ENCODE measurements at regions not wholly inside any gene's neighbourhood (a gene's known extent, or its start where the extent isn't known, plus 50 kb on each side); places are given as distances from the start of the nearest gene placed in this dataset.
"Not testable (repeated sequence)": the region's sequence is repeated elsewhere in the genome, so short reads cannot be mapped to it uniquely, and the experiment has no call there.

- not testable (repeated sequence) for DNase-seq (ENCODE audit: low read depth, low spot score)
Measured at GRCh38 chr10:77740396-77740795, 102.8 kb upstream of the KCNMA1 start.

GRCh38 chr10:77738496-77739158 is 101.0 kb upstream of the KCNMA1 start:
- DNase-seq (ENCODE audit: low read depth, low spot score) = no peak

- DNase-seq (ENCODE audit: low read depth, low spot score) = no peak
Measured at GRCh38 chr10:77737608-77738007, 100.0 kb upstream of the KCNMA1 start.

- not testable (repeated sequence) for DNase-seq (ENCODE audit: low read depth, low spot score)
Measured at GRCh38 chr10:77735136-77735535, 97.5 kb upstream of the KCNMA1 start.

GRCh38 chr10:77732213-77733003 is 94.8 kb upstream of the KCNMA1 start:
- DNase-seq (ENCODE audit: low read depth, low spot score) = no peak

DNA sequence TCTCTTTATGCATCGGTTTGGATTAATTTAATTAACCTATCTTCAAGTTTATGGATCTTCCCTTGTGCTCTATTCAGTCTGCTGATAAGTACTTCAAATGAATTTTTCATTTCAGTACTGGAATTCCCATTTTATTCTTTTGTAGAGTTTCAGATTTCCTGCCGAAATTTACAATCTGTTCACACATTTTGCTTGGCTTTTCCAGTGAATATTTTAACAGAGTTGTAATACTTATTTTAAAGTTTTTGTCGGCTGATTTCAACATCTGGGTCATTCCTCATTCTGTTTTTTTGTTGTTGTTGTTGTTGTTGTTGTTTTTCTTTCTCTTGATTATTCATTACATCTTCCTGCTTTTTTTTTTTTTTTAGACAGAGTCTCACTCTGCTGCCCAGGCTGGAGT is 89.9 kb upstream of the KCNMA1 start:
- DNase-seq (ENCODE audit: low read depth, low spot score) = no peak

DNA sequence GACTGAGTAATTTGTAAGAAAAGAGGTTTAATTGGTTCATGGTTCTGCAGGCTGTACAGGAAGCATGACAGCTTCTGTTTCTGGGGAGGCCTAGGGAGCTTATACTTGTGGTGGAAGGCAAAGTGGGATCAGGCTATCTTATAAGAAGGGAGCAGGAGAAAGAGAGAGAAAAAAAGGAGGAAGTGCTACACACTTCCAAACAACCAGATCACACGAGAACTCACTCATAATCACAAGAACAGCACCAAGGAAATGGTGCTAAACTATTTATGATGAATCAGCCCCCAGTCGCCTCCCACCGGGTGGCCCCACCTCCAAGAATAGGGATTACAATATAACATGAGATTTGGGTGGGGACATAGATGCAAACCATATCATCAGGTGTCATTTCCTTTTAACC is 89.1 kb upstream of the KCNMA1 start:
- no peak for DNase-seq (ENCODE audit: low read depth, low spot score)

DNA sequence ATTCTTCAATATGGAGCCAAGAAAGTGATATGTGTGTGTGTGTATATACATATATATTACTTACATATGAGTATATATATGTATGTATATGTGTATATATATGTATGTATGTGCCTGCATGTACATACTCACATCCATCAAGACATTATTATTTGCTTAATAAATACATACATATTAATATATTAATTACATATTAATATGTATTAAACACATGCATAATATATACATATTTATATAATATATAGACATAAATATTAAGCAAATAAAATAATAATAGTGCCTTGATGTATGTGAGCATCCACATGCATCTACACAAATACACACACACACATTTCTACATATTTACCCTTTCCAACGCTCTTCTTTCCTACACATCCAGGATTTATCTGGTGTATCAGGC is 88.7 kb upstream of the KCNMA1 start:
- DNase-seq (ENCODE audit: low read depth, low spot score) = no peak

GRCh38 chr10:77724820-77725219 is 87.2 kb upstream of the KCNMA1 start:
- DNase-seq (ENCODE audit: low read depth, low spot score) = no peak

GRCh38 chr10:77723376-77723775 is 85.8 kb upstream of the KCNMA1 start:
- no peak for DNase-seq (ENCODE audit: low read depth, low spot score)

GRCh38 chr10:77722956-77723355 is 85.3 kb upstream of the KCNMA1 start:
- DNase-seq (ENCODE audit: low read depth, low spot score) = not testable (repeated sequence)

DNA sequence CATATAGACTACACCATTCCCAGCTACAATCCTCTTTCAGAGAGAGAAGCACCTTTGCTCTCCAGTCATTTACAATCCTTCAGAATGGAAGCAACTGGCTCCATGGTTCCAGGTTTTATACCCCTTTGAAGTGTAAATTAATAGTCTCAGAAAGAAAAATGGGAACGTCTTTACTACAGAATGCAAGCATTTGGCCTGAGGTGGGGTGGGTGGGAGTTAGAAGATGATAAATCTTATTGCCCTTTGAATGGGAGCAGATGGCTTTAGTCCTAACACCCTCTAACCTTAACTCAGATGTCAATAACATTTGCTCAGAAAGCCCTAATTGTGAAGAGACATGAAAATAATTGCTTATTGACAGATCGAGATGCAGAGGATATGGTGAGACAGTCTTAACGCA is 84.2 kb upstream of the KCNMA1 start:
- DNase-seq (ENCODE audit: low read depth, low spot score) = no peak

DNA sequence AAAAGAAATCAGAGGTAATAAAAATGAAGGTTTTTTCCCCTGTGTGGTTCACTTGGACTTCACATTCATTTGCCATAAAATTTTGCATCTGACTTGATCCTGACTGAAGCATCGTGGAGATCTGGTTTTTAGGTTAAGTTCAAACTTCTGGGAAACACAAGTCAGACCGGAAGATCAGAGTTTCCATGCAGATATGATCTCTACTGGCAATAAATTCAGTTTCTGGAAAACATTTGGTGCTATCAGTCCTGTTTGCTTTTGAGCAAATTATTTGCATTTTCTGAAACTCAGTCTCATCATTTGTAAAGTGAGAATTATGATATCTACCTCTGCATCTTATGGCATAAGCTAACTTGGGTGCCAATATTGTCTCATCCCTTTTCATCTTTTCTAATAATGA is 81.3 kb upstream of the KCNMA1 start:
- no peak for DNase-seq (ENCODE audit: low read depth, low spot score)

GRCh38 chr10:77718312-77718711 is 80.7 kb upstream of the KCNMA1 start:
- not testable (repeated sequence) for DNase-seq (ENCODE audit: low read depth, low spot score)

GRCh38 chr10:77717336-77717735 is 79.7 kb upstream of the KCNMA1 start:
- DNase-seq (ENCODE audit: low read depth, low spot score) = no peak

- no peak for DNase-seq (ENCODE audit: low read depth, low spot score)
Measured at GRCh38 chr10:77716458-77717317, 79.1 kb upstream of the KCNMA1 start.

- no peak for DNase-seq (ENCODE audit: low read depth, low spot score)
Measured at GRCh38 chr10:77715536-77715935, 77.9 kb upstream of the KCNMA1 start.

DNA sequence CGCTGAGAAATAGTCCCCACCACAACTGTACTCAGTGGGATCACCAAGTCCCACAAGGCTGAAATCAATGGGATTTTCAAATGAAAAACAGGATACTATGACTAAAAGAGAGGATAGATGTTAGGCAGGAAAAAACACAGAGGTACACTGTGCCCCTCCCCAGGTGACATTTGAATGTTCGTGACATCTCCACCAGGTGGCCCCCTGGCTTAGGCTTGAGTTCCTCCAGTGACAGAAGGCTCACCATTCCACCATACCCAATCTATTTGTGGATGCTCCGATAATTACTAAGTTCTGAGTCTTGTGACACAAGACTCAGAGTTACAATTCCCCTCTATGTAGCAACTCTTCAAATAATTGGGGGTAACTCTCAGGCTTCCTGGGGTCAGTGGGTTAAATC is 77.5 kb upstream of the KCNMA1 start:
- no peak for DNase-seq (ENCODE audit: low read depth, low spot score)

DNA sequence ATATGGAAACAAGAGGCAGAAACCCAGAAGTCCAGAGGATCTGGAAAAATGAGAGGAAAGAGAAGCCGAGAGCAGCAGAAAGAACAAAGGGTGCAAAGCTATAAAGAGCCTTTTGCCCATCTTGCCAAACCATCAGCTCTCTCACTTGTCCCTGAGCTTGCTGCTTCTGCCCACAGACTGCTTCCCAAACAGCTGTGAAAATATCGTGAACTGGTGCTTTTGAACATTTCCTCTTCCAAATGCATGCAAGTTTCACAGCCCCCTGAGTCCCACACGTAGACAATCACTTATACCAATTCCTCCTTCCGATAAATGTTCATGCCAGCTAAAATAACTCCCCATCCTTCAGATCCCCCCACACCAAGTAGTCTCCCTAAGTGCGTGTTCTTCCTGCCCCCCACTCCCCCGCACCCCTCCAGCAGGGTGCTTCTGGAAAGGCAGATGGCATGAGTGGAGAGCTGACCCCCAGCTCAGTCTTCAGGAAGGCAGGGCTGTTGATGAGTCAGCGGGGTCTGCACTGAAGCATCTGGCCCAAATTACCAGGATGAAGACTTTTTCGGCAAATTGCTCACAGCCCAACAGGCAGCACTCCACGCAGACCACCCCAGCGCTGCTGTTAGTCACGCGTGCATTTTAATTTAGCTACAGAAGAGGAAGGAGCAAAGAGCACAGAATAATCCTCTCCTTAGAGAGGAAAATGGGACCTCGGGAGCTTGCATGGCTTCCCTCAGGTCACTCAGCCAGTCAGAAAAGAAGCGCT is 76.1 kb upstream of the KCNMA1 start:
- DNase-seq (ENCODE audit: low read depth, low spot score) = no peak

DNA sequence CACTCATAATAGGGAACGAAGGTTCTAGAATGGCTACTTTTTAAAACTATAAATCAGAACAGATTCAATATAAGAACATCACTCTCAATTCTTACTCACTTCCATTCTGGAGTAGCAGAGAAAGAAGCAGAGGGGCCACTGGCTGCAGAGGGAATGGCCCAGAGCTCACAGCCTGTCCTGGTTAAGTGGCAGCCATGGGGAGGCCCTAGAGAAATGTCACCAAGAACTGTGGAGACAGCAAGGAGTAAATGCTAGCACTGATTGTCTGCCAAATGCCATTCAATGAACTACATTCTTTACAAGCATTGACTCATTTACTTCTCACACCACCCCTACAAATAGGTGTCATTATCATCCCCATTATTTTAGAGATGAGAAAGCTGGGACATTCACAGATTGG is 74.6 kb upstream of the KCNMA1 start:
- no peak for DNase-seq (ENCODE audit: low read depth, low spot score)

DNA sequence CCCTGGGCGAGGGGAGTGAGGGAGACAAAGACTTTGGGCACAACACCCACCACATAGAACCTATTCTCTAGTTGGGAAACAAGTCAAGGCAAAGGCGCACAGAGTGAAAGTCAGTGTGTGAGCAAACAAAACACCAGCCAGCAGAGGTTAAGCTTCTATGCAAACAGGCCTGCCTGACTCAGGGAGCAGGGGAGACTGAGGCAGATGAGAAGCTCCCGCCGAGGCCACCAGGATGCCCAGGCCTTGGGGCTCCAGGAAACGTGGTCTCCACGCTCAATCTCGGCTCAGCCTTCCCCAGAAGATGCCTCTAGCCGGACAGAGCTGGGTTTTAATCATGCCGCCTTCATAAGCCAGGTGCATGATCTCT is 74.1 kb upstream of the KCNMA1 start:
- DNase-seq (ENCODE audit: low read depth, low spot score) = no peak
